ENCODE measurements at regions not wholly inside any gene's neighbourhood (a gene's known extent, or its start where the extent isn't known, plus 50 kb on each side); places are given as distances from the start of the nearest gene placed in this dataset.
"Not testable (repeated sequence)": the region's sequence is repeated elsewhere in the genome, so short reads cannot be mapped to it uniquely, and the experiment has no call there.

- Histone ChIP-seq H3K36me3 (no peaks in the 10 kb centered on the region), H3K4me1 (no peaks in the 10 kb centered on the region), H3K4me3 (no peak overlapping the region), H3K9me3 (no peaks in the 10 kb centered on the region), H3K27me3 (no peaks in the 10 kb centered on the region), H3K27ac (no peak overlapping the region)
- 50 to 64% methylated on average over 1 of the region's 1 CpG for WGBS, 2 donors (ENCODE audit: low coverage in 1 of 2)
- intact Hi-C loops (cut with DNase I; ENCODE audit: low total_unique reads) = no loop called here
- in situ Hi-C loops (cut with MboI; ENCODE audit: low pct_ligation_motif_present in 1 of 4, low pct_unique_long_range_greater_than_20kb in 1 of 4, low sequenced_read_pairs in 3 of 4) = no loop called here
- no peak for DNase-seq
- no peak for TF ChIP-seq POLR2A (IDR thresholded peaks at IDR 0.05)
- no peak for TF ChIP-seq EP300 (IDR thresholded peaks at IDR 0.05; ENCODE audit: low read depth)
- no peak for TF ChIP-seq CTCF (IDR thresholded peaks at IDR 0.05)
- no peak for TF ChIP-seq POLR2AphosphoS5 (IDR thresholded peaks at IDR 0.05)
Observed at GRCh38 chr13:85137516-85137915, 661.7 kb downstream of the SLITRK6 start.

GRCh38 chr13:85132986-85133385, 666.2 kb downstream of the SLITRK6 start:
- DNase-seq = no peak
- H3K4me1 ChIP-seq = no peaks in the 10 kb centered on the region
- H3K36me3 ChIP-seq = no peaks in the 10 kb centered on the region
- H3K9me3 ChIP-seq = no peaks in the 10 kb centered on the region
- H3K27me3 ChIP-seq = no peaks in the 10 kb centered on the region
- H3K4me3 ChIP-seq = no peak overlapping the region
- TF ChIP-seq POLR2AphosphoS5 (IDR thresholded peaks at IDR 0.05) (no peak), CTCF (IDR thresholded peaks at IDR 0.05) (no peak), POLR2A (IDR thresholded peaks at IDR 0.05) (no peak), EP300 (IDR thresholded peaks at IDR 0.05; ENCODE audit: low read depth) (no peak)
- 76 to 96% methylated on average over 5 to 6 of the region's 6 CpGs for whole genome bisulfite sequencing, 2 donors (ENCODE audit: low coverage in 1 of 2)
- intact Hi-C loops (cut with DNase I; ENCODE audit: low total_unique reads) = no loop called here
- H3K27ac ChIP-seq = no peak overlapping the region
- in situ Hi-C loops (cut with MboI; ENCODE audit: low pct_ligation_motif_present in 1 of 4, low pct_unique_long_range_greater_than_20kb in 1 of 4, low sequenced_read_pairs in 3 of 4) = no loop called here

GRCh38 chr13:85123501-85123900, 675.7 kb downstream of the SLITRK6 start:
- H3K36me3 ChIP-seq = not testable (repeated sequence)
- 82 to 83% methylated on average over 6 to 11 of the region's 14 CpGs for WGBS, 2 donors (ENCODE audit: low coverage in 1 of 2)

DNA sequence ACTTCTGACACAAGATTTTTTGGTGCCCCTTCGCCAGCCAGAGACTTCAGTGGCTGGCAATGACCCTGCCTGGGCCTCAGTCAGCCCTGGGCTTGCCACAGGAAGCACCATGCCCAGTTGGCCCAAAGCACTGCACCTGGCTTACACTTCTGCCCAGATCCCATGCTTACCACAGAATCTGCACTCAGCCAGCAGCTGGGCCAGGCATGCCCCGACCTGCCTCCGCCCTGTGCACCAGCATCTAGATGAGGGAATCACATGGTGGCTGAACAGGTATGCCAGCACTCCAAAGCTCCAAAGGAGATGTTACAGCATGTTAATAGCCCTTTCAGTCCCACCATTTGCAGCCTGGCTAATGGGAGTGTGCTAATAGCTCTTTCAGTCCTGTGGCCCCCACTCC, 690.9 kb downstream of the SLITRK6 start:
- intact Hi-C loops (cut with DNase I; ENCODE audit: low total_unique reads) = no loop called here
- Histone ChIP-seq H3K27me3 (no peaks in the 10 kb centered on the region), H3K9me3 (peaks cover 0 to 3% of the 10 kb centered on the region in 2 donors), H3K27ac (no peak overlapping the region), H3K36me3 (no peaks in the 10 kb centered on the region), H3K4me1 (no peaks in the 10 kb centered on the region), H3K4me3 (no peak overlapping the region)
- no peak for DNase-seq
- TF ChIP-seq POLR2AphosphoS5 (IDR thresholded peaks at IDR 0.05) = no peak
- TF ChIP-seq EP300 (IDR thresholded peaks at IDR 0.05; ENCODE audit: low read depth) = no peak
- TF ChIP-seq CTCF (IDR thresholded peaks at IDR 0.05) = no peak
- no peak for TF ChIP-seq POLR2A (IDR thresholded peaks at IDR 0.05)
- in situ Hi-C loops (cut with MboI; ENCODE audit: low pct_ligation_motif_present in 1 of 4, low pct_unique_long_range_greater_than_20kb in 1 of 4, low sequenced_read_pairs in 3 of 4) = no loop called here
- 40 to 70% methylated on average over 1 to 3 of the region's 3 CpGs for WGBS, 2 donors (ENCODE audit: low coverage in 1 of 2)

More at GRCh38 chr13:85123501-85123900, 675.7 kb downstream of the SLITRK6 start:
- H3K4me1 ChIP-seq; H3K27me3 ChIP-seq; DNase-seq; H3K9me3 ChIP-seq; H3K4me3 ChIP-seq; intact Hi-C loops (cut with DNase I; ENCODE audit: low total_unique reads); H3K27ac ChIP-seq; in situ Hi-C loops (cut with MboI; ENCODE audit: low pct_ligation_motif_present in 1 of 4, low pct_unique_long_range_greater_than_20kb in 1 of 4, low sequenced_read_pairs in 3 of 4): not testable (repeated sequence)

GRCh38 chr13:85099245-85099644, 700.0 kb downstream of the SLITRK6 start:
- H3K4me3 ChIP-seq = no peak overlapping the region
- H3K36me3 ChIP-seq = no peaks in the 10 kb centered on the region
- no peak overlapping the region for H3K27ac ChIP-seq
- in situ Hi-C loops (cut with MboI; ENCODE audit: low pct_ligation_motif_present in 1 of 4, low pct_unique_long_range_greater_than_20kb in 1 of 4, low sequenced_read_pairs in 3 of 4) (no loop called here), intact Hi-C loops (cut with DNase I; ENCODE audit: low total_unique reads) (no loop called here)
- peaks cover 0 to 6% of the 10 kb centered on the region in 2 donors for H3K9me3 ChIP-seq
- no peaks in the 10 kb centered on the region for H3K27me3 ChIP-seq
- H3K4me1 ChIP-seq = no peaks in the 10 kb centered on the region
- 86 to 100% methylated on average over 3 of the region's 3 CpGs for WGBS, 2 donors (ENCODE audit: low coverage in 1 of 2)
- no peak for DNase-seq
- TF ChIP-seq POLR2AphosphoS5 (IDR thresholded peaks at IDR 0.05) = no peak
- no peak for TF ChIP-seq EP300 (IDR thresholded peaks at IDR 0.05; ENCODE audit: low read depth)
- no peak for TF ChIP-seq CTCF (IDR thresholded peaks at IDR 0.05)
- TF ChIP-seq POLR2A (IDR thresholded peaks at IDR 0.05) = no peak
